ENCODE measurements at regions not wholly inside any gene's neighbourhood (a gene's known extent, or its start where the extent isn't known, plus 50 kb on each side); places are given as distances from the start of the nearest gene placed in this dataset.

DNA sequence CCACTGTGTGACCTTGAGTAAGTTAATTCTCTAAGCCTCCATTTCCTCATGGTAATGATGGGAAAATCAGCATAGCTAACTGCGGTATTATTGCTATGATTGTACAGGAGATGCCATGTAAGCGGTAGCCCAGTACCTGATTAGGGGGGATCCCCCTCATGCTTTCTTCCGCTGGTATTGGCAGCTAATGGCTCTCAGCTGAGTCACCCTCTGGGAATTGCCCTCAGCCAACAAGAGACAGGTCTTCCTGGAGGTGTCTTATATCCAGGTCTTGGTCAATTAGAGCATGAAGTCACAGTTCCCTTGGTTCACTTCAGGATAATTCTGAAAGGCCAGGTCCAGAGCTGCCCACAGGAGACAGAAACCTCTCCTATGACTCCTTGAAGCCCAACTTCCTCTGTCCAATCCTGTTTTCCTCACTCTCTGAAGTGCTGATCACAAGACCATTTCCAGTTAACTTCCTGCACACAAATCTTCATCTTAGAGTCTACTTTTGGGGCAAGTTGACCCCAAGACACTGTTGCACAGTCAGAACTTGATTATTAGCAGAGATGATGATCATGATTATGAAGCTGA lies 724.7 kb upstream of the ZNF385D start:
- TF ChIP-seq, protein P1, sequence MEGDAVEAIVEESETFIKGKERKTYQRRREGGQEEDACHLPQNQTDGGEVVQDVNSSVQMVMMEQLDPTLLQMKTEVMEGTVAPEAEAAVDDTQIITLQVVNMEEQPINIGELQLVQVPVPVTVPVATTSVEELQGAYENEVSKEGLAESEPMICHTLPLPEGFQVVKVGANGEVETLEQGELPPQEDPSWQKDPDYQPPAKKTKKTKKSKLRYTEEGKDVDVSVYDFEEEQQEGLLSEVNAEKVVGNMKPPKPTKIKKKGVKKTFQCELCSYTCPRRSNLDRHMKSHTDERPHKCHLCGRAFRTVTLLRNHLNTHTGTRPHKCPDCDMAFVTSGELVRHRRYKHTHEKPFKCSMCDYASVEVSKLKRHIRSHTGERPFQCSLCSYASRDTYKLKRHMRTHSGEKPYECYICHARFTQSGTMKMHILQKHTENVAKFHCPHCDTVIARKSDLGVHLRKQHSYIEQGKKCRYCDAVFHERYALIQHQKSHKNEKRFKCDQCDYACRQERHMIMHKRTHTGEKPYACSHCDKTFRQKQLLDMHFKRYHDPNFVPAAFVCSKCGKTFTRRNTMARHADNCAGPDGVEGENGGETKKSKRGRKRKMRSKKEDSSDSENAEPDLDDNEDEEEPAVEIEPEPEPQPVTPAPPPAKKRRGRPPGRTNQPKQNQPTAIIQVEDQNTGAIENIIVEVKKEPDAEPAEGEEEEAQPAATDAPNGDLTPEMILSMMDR (IDR thresholded peaks at IDR 0.05) = no peak
- no peak for TF ChIP-seq POLR2A (IDR thresholded peaks at IDR 0.05)
